Sciatic nerve (tissue), 2 donors: ENCODE measurements at regions not wholly inside any gene's neighbourhood (a gene's known extent, or its start where the extent isn't known, plus 50 kb on each side); places are given as distances from the start of the nearest gene placed in this dataset.

Experiments used
- ATAC-seq: fragments of 200-7000 bp; cut with Tn5 transposase; one replicate; pipeline ENCODE4 v1.9.1; 2020; ENCODE audit warnings: mild to moderate bottlenecking, moderate library complexity
- DNase-seq: peaks from one replicate; pipeline ENCODE4 v3.0.0-alpha.2; 2020; ENCODE audit warnings: low spot score
- intact Hi-C: fragments of 100-400 bp; cut with DNase I; formaldehyde crosslinking; loops from one replicate; pipeline ENCODE4 v1.14.2; 2022
- donor health status: DM: no; HTN: no; CAD: no.
- donor health status: DM: no; HTN: no; CAD: no.

DNA sequence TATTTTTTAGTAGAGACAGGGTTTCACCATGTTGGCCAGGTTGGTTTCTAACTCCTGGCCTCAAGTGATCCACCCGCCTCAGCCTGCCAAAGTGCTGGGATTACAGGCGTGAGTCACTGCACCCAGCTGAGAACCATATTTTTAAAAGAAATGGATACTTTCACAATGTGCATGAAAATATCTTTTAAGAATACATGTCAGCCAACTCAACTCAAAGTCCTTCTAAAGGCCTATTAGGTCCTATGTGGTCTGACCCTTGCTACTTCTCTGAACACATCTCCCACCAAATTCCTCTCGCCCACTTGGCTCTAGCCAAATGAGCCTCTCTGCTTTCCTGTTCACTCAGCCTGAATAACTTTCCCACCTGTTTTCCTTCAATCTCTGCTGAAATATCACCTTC is 119.6 kb downstream of the MTX2 start:
- intact Hi-C loops, result no loop called here
- ATAC-seq (no peak), DNase-seq (no peak)

GRCh38 chr2:176390276-176391147 is 121.3 kb downstream of the MTX2 start:
- DNase-seq, result no peak
- intact Hi-C loops, result no loop called here
- no peak for ATAC-seq

DNA sequence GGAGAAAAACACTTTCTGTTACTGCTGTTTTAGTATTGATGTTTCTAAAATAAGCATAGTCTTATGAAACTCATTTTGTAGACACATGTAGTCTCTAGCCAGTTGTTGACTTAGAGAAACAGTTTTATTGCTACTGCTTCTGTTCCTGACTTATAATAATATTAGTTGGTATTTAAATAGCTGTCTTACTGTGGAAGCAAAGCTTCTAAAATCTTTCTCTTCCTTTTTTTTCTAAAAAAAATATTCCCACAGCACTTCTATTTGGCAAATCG is 121.8 kb downstream of the MTX2 start:
- DNase-seq, result no peak
- intact Hi-C loops, result no loop called here
- no peak for ATAC-seq

GRCh38 chr2:176392249-176392648 is 123.0 kb downstream of the MTX2 start:
- no peak for DNase-seq
- no peak for ATAC-seq
- intact Hi-C loops, result no loop called here

GRCh38 chr2:176392744-176393414 is 123.6 kb downstream of the MTX2 start:
- intact Hi-C loops, result no loop called here
- DNase-seq, result no peak
- no peak for ATAC-seq

DNA sequence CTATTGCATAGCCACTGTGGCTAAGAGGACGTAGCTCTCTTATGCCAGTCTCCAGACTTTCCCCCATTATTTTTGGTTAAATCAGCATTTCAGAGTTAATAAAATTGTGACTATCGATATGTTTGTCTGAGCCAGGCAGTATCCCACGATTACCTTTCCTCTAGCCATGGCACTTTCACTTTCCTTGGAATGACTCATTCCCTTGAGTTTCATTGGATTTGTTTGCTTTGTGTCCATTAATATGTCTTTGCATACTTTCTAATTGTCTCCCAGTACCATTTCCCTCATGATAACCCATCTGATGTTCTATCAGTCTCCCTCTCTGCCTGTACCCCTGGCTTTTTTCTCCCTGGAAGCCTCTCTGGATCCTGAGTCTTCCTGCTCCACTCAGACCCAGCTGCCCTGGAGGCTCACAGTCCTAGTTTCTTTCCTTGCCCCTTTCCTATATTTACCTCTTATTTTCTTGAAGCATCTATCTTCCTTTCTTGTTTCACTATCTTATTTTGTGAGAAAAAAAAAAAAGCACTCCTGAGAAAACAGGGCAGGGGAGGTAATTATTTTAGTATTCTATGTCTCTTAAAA is 126.1 kb downstream of the MTX2 start:
- intact Hi-C loops, result no loop called here

GRCh38 chr2:176398243-176399073 is 129.2 kb downstream of the MTX2 start:
- no peak for ATAC-seq
- intact Hi-C loops, result no loop called here
- no peak for DNase-seq

More for the DNA sequence above, 126.1 kb downstream of the MTX2 start:
- no peak for ATAC-seq
- no peak for DNase-seq

GRCh38 chr2:176399074-176399598 is 129.9 kb downstream of the MTX2 start:
- intact Hi-C loops, result no loop called here
- ATAC-seq, result no peak
- no peak for DNase-seq

DNA sequence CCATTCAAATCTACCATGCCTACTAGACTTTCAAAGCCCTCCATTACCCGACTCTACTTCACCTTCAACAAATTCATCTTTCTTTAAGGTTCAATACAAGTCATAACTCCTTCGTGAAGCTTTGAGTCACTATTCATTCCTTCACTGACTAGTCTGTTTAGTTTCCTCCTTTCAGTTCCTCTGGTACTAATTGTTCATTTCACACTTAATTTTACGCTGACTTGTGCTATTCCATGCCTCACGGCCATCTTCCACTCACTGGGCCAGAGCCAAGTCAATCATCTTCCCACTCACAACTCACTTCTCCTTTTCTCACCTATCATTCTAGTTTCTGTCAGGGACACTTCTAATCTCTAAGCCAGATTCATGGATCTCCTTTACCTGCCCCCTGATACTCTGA is 136.2 kb downstream of the MTX2 start:
- ATAC-seq (no peak), DNase-seq (no peak)
- intact Hi-C loops, result no loop called here

DNA sequence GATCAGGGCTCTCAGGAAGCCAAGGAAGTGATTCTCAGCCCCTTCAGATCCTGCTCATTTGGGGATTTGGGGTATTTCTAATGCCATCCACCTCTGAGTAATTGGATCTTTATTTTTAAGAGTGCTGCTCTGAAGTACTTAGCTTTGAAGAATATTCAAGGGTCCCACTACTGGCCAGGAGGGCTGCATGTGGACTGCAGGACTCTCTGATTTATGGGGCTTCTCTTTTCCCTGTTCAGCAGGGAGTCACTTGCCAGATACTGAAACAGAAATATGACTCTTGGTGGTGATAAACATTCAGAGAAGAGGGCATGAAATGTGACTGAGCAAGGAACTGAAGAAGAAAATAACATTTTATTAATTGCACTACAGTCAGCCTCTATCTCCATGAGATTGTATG is 138.5 kb downstream of the MTX2 start:
- intact Hi-C loops, result no loop called here
- ATAC-seq, result no peak
- DNase-seq, result no peak

- no peak for DNase-seq
- intact Hi-C loops, result no loop called here
- no peak for ATAC-seq
Observed at GRCh38 chr2:176409671-176410070, 140.4 kb downstream of the MTX2 start.

GRCh38 chr2:176412136-176412535 is 142.9 kb downstream of the MTX2 start:
- intact Hi-C loops, result no loop called here
- DNase-seq (no peak), ATAC-seq (no peak)

DNA sequence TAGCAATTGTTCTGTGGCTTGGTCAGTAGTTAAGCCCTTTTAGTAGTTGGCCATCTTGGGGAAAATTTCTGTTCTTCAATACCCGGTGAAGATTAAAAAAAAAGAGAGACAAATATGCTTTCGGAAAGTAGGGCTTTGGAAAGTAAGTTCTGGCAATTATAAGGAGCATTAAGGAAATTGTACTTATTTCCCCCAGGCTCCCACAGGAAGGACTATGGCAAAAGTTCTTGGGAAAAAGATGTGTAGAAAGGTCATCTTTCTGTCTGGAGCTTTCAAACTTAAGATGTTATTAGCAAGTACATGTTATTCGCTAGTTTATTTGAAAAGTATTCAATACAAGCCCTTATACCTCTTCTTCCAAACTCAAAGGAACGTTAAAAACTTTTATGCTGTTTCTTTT is 144.5 kb downstream of the MTX2 start:
- ATAC-seq (no peak), DNase-seq (no peak)
- intact Hi-C loops, result no loop called here

DNA sequence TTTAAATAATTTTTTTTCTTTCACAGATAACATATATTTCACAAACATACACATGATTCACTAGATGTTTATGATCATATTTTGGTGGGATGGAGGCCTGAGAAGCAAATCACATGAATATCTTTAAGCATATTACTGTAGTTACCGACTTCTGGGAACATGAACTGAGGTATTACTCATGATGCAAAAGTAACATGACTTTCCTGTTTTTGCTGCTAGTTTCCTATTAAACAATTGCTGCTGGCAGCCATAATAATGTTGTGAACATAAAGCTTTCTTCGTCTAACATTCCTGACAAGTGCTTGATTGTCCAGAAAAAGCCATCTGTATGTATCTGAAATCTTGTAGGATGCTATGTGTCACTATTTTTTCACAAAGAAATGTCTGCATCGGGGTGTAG is 145.4 kb downstream of the MTX2 start:
- intact Hi-C loops, result no loop called here

GRCh38 chr2:176415174-176415895 is 146.1 kb downstream of the MTX2 start:
- DNase-seq, result no peak
- intact Hi-C loops, result no loop called here
- ATAC-seq, result no peak

More for the DNA sequence above, 145.4 kb downstream of the MTX2 start:
- ATAC-seq (no peak), DNase-seq (no peak)

- intact Hi-C loops, result no loop called here
- ATAC-seq (no peak), DNase-seq (no peak)
Observed at GRCh38 chr2:176415937-176416499, 146.8 kb downstream of the MTX2 start.

- intact Hi-C loops, result no loop called here
- no peak for DNase-seq
- ATAC-seq, result no peak
Observed at GRCh38 chr2:176418768-176419167, 149.5 kb downstream of the MTX2 start.

GRCh38 chr2:176419591-176420071 is 150.4 kb downstream of the MTX2 start:
- intact Hi-C loops, result no loop called here
- no peak for ATAC-seq
- DNase-seq, result no peak
